B cell (primary cell): ENCODE measurements at regions not wholly inside any gene's neighbourhood (a gene's known extent, or its start where the extent isn't known, plus 50 kb on each side); places are given as distances from the start of the nearest gene placed in this dataset.

Experiments
- ATAC-seq: fragments of 200-7000 bp; cut with Tn5 transposase; one replicate; pipeline ENCODE4 v1.10.0; 2021; ENCODE audit warnings: low read depth, mild to moderate bottlenecking, moderate number of reproducible peaks, moderate library complexity
- CTCF ChIA-PET: fragments of 350-600 bp; sonication (Branson Sonifier 250); formaldehyde crosslinking; loops from one replicate; lab custom pipeline; 2021; ENCODE audit warnings: antibody characterized with exemption, inconsistent platforms; lab: Charles Lee
- POLR2A ChIA-PET: fragments of 350-600 bp; sonication (Branson Sonifier 250); formaldehyde crosslinking; loops from one replicate; lab custom pipeline; 2021; ENCODE audit warnings: antibody characterized with exemption; lab: Charles Lee
- DNase-seq: peaks from one replicate; pipeline ENCODE4 v3.0.0; 2013
- H2AFZ ChIP-seq: 2 replicates; pipeline ENCODE4 v1.6.1; 2012; ENCODE audit warnings: mild to moderate bottlenecking, low read depth, low read length; ENCODE audit not compliant: insufficient read depth, poor library complexity, severe bottlenecking
- H3K27ac ChIP-seq, 2 donors: 1 replicate in 1 of 2; 2 replicates in 1 of 2; pipeline ENCODE4 v1.5.1; 2012 to 2013; ENCODE audit warnings: low read length in 2 of 2, mild to moderate bottlenecking in 2 of 2, moderate library complexity in 1 of 2
- H3K27me3 ChIP-seq, 4 experiments: fragments of 200-600 bp in 1 of 4; sonication (generic) in 1 of 4; replicated peaks in 1 of 4; 1 replicate in 2 of 4; 2 replicates in 2 of 4; pipeline versions ENCODE4 v1.6.1 to v1.7.0; 2013 to 2016; ENCODE audit warnings: low read length in 3 of 4, mild to moderate bottlenecking in 2 of 4, mixed read lengths in 1 of 4, moderate library complexity in 1 of 4; ENCODE audit not compliant: insufficient read depth in 4 of 4, control insufficient read depth in 3 of 4; ENCODE audit errors: control extremely low read depth in 1 of 4
- H3K36me3 ChIP-seq, 2 experiments: replicated peaks in 1 of 2; 1 replicate in 1 of 2; 2 replicates in 1 of 2; pipeline versions ENCODE4 v1.6.1 to v1.7.1; 2013; ENCODE audit warnings: low read length in 1 of 2; ENCODE audit not compliant: insufficient read depth in 2 of 2, control insufficient read depth in 1 of 2; ENCODE audit errors: control extremely low read depth in 1 of 2, extremely low read depth in 1 of 2
- H3K4me1 ChIP-seq, 2 donors: fragments of 200-600 bp in 1 of 2; sonication (generic) in 1 of 2; 1 replicate in 1 of 2; 2 replicates in 1 of 2; pipeline versions ENCODE4 v1.5.1 to v1.6.1; 2013 to 2017; ENCODE audit warnings: low read length in 2 of 2; ENCODE audit not compliant: control insufficient read depth in 2 of 2, insufficient read depth in 2 of 2
- H3K4me2 ChIP-seq: replicated peaks from 2 replicates; pipeline ENCODE3; 2012; ENCODE audit warnings: mild to moderate bottlenecking, low read depth, low read length; ENCODE audit not compliant: poor library complexity, severe bottlenecking
- H3K4me3 ChIP-seq, 5 experiments: fragments of 200-600 bp in 1 of 5; sonication (generic) in 1 of 5; 1 replicate in 3 of 5; 2 replicates in 2 of 5; pipeline versions ENCODE4 v1.5.1 to v1.7.0; 2011 to 2016; ENCODE audit warnings: low read length in 4 of 5, mild to moderate bottlenecking in 4 of 5, low read depth in 2 of 5, control low read depth in 1 of 5, moderate library complexity in 1 of 5; ENCODE audit not compliant: insufficient read depth in 1 of 5; ENCODE audit errors: control extremely low read depth in 1 of 5, extremely low read depth in 1 of 5
- H3K79me2 ChIP-seq: fragments of 200-600 bp; sonication (generic); one replicate; pipeline ENCODE4 v1.6.0; 2016; ENCODE audit warnings: low read length; ENCODE audit not compliant: control insufficient read depth, insufficient read depth
- H3K9ac ChIP-seq: fragments of 200-600 bp; sonication (generic); 2 replicates; pipeline ENCODE4 v1.6.1; 2017; ENCODE audit warnings: mild to moderate bottlenecking, low read length, moderate library complexity
- H3K9me3 ChIP-seq, 3 donors: one replicate each; pipeline versions ENCODE4 v1.6.1 to v1.7.1; 2013; ENCODE audit warnings: low read length in 2 of 3; ENCODE audit not compliant: control insufficient read depth in 2 of 3, insufficient read depth in 1 of 3; ENCODE audit errors: control extremely low read depth in 1 of 3
- H4K20me1 ChIP-seq: 2 replicates; pipeline ENCODE4 v1.6.0; 2012; ENCODE audit warnings: mild to moderate bottlenecking, low read length; ENCODE audit not compliant: insufficient read depth, control insufficient read depth, poor library complexity, severe bottlenecking
- H3K27ac Mint-ChIP-seq: one replicate; pipeline ENCODE4 v1.8.0; 2021; ENCODE audit warnings: mixed read lengths
- H3K27me3 Mint-ChIP-seq: one replicate; pipeline ENCODE4 v1.8.0; 2021; ENCODE audit warnings: mixed read lengths
- H3K4me1 Mint-ChIP-seq: one replicate; pipeline ENCODE4 v1.8.0; 2021; ENCODE audit warnings: mixed read lengths
- H3K4me3 Mint-ChIP-seq: one replicate; pipeline ENCODE4 v1.8.0; 2021; ENCODE audit warnings: mixed read lengths
- H3K9me3 Mint-ChIP-seq: one replicate; pipeline ENCODE4 v1.8.0; 2022; ENCODE audit warnings: mixed read lengths; ENCODE audit not compliant: insufficient read depth
- CTCF ChIP-seq: fragments of 200-600 bp; IDR thresholded peaks from one replicate; pipeline ENCODE4 v1.8.0; 2022; ENCODE audit warnings: antibody characterized with exemption, mild to moderate bottlenecking
- EZH2 ChIP-seq: IDR thresholded peaks from 2 replicates; pipeline ENCODE4 v1.6.1; 2012; ENCODE audit warnings: borderline replicate concordance, low read depth, mild to moderate bottlenecking, moderate library complexity, low read length; ENCODE audit not compliant: insufficient read depth, poor library complexity, severe bottlenecking
- WGBS: methylation state at CpG from one replicate; pipeline ENCODE4 v1.1.5; 2013; ENCODE audit warnings: missing lambda C conversion rate; ENCODE audit not compliant: insufficient coverage; 5-methylcytosine and 5-hydroxymethylcytosine counted together
- intact Hi-C: fragments of 100-400 bp; cut with micrococcal nuclease; formaldehyde crosslinking; loops from one replicate; pipeline ENCODE4 v1.10.0; 2022

- no peaks in the 10 kb centered on the region for H3K27me3 Mint-ChIP-seq
- no peak overlapping the region for H3K4me3 Mint-ChIP-seq
- peaks cover 4% of the 10 kb centered on the region for H3K9me3 Mint-ChIP-seq
- Histone ChIP-seq H3K9ac (no peak overlapping the region), H3K4me2 (no peak overlapping the region), H4K20me1 (no peaks in the 10 kb centered on the region), H3K27ac (no peak overlapping the region), H3K36me3 (no peaks in the 10 kb centered on the region), H3K79me2 (no peaks in the 10 kb centered on the region), H3K4me1 (no peaks in the 10 kb centered on the region), H3K4me3 (no peak overlapping the region), H3K9me3 (peaks cover 2 to 13% (median 5%) of the 10 kb centered on the region in 3 donors), H3K27me3 (no peaks in the 10 kb centered on the region), H2AFZ (no peak overlapping the region)
- ChIA-PET CTCF (no interaction called here), POLR2A (no interaction called here)
- TF ChIP-seq EZH2 (no peak), CTCF (no peak)
- ATAC-seq: no peak
- WGBS: 19% methylated on average over 5 of the region's 7 CpGs
- no peak for DNase-seq
- H3K4me1 Mint-ChIP-seq: no peaks in the 10 kb centered on the region
- H3K27ac Mint-ChIP-seq: no peak overlapping the region
- intact Hi-C loops: no loop called here
Measured at GRCh38 chr20:51978070-51978501, 175.8 kb upstream of the SALL4 start.

- no peaks in the 10 kb centered on the region for H3K36me3 ChIP-seq
- ChIA-PET CTCF (no interaction called here), POLR2A (no interaction called here)
- Mint-ChIP-seq H3K27ac (no peak overlapping the region), H3K4me3 (no peak overlapping the region), H3K4me1 (no peaks in the 10 kb centered on the region), H3K9me3 (peaks cover 2% of the 10 kb centered on the region), H3K27me3 (peaks cover 3% of the 10 kb centered on the region)
- H4K20me1 ChIP-seq: no peaks in the 10 kb centered on the region
- TF ChIP-seq CTCF (no peak), EZH2 (no peak)
- H3K79me2 ChIP-seq: no peaks in the 10 kb centered on the region
- no peak overlapping the region for H3K9ac ChIP-seq
- peaks cover 0 to 7% (median 0%) of the 10 kb centered on the region in 3 donors for H3K9me3 ChIP-seq
- no peak overlapping the region for H3K4me2 ChIP-seq
- H3K4me3 ChIP-seq: no peak overlapping the region
- no peak overlapping the region for H2AFZ ChIP-seq
- ATAC-seq (no peak), DNase-seq (no peak)
- intact Hi-C loops: no loop called here
- no peak overlapping the region for H3K27ac ChIP-seq
- 78% methylated on average over 5 of the region's 6 CpGs for WGBS
- H3K4me1 ChIP-seq: no peaks in the 10 kb centered on the region
- no peaks in the 10 kb centered on the region for H3K27me3 ChIP-seq
Measured at GRCh38 chr20:51972056-51972455, 169.7 kb upstream of the SALL4 start.
